OCI-LY3 (cell line): ENCODE measurements at regions not wholly inside any gene's neighbourhood (a gene's known extent, or its start where the extent isn't known, plus 50 kb on each side); places are given as distances from the start of the nearest gene placed in this dataset.

ENCODE experiments used
- H2AFZ ChIP-seq: fragments of 200-600, 300-600 bp; shearing (Covaris generic); 2 replicates; pipeline ENCODE4 v1.6.0; 2014; ENCODE audit warnings: antibody characterized with exemption, low read depth, low read length
- H3K27ac ChIP-seq: fragments of 200-600, 300-600 bp; sonication (generic); 2 replicates; pipeline ENCODE4 v1.5.1; 2014; ENCODE audit warnings: mild to moderate bottlenecking, low read length, moderate library complexity, mixed read lengths
- H3K27me3 ChIP-seq: fragments of 200-600, 300-600 bp; sonication (generic); 2 replicates; pipeline ENCODE4 v1.6.1; 2014; ENCODE audit warnings: low read depth, low read length, mixed read lengths
- H3K36me3 ChIP-seq: fragments of 200-600, 300-600 bp; sonication (generic); replicated peaks from 2 replicates; pipeline ENCODE3; 2014; ENCODE audit warnings: low read depth, low read length, mixed read lengths
- H3K4me1 ChIP-seq: fragments of 300-600, 200-600 bp; sonication (generic); 2 replicates; pipeline ENCODE4 v1.6.1; 2014; ENCODE audit warnings: low read length, mixed read lengths
- H3K4me2 ChIP-seq: fragments of 200-600, 300-600 bp; sonication (generic); 2 replicates; pipeline ENCODE4 v1.6.1; 2014; ENCODE audit warnings: low read length, mixed read lengths
- H3K4me3 ChIP-seq: fragments of 300-600, 200-600 bp; sonication (generic); 2 replicates; pipeline ENCODE4 v1.5.1; 2014; ENCODE audit warnings: antibody characterized with exemption, mild to moderate bottlenecking, low read length, moderate library complexity
- H3K79me2 ChIP-seq: fragments of 300-600, 200-600 bp; shearing (Covaris generic); 2 replicates; pipeline ENCODE4 v1.6.1; 2014; ENCODE audit warnings: mild to moderate bottlenecking, low read length, mixed read lengths
- H3K9ac ChIP-seq: fragments of 300-600, 200-600 bp; shearing (Covaris generic); 2 replicates; pipeline ENCODE4 v1.6.0; 2014; ENCODE audit warnings: mild to moderate bottlenecking, low read length, moderate library complexity
- H3K9me3 ChIP-seq: fragments of 200-600, 300-600 bp; shearing (Covaris generic); 2 replicates; pipeline ENCODE4 v1.6.1; 2014; ENCODE audit warnings: low read length, mixed read lengths; ENCODE audit not compliant: insufficient read depth
- H4K20me1 ChIP-seq: fragments of 200-600, 300-600 bp; sonication (generic); 2 replicates; pipeline ENCODE4 v1.6.1; 2016; ENCODE audit warnings: low read length, mixed read lengths; ENCODE audit not compliant: insufficient read depth
- EZH2phosphoT487 ChIP-seq: fragments of 200-600 bp; shearing (Covaris generic); IDR thresholded peaks from 2 replicates; pipeline ENCODE4 v1.6.1; 2018; ENCODE audit warnings: antibody characterized with exemption, mixed run types, low read depth
- TF ChIP-seq, protein P1 (sequence below): fragments of 200-600, 300-600 bp; sonication (generic); IDR thresholded peaks from 2 replicates; pipeline ENCODE4 v1.5.1; 2014; ENCODE audit warnings: antibody characterized with exemption, low read length, low read depth

DNA sequence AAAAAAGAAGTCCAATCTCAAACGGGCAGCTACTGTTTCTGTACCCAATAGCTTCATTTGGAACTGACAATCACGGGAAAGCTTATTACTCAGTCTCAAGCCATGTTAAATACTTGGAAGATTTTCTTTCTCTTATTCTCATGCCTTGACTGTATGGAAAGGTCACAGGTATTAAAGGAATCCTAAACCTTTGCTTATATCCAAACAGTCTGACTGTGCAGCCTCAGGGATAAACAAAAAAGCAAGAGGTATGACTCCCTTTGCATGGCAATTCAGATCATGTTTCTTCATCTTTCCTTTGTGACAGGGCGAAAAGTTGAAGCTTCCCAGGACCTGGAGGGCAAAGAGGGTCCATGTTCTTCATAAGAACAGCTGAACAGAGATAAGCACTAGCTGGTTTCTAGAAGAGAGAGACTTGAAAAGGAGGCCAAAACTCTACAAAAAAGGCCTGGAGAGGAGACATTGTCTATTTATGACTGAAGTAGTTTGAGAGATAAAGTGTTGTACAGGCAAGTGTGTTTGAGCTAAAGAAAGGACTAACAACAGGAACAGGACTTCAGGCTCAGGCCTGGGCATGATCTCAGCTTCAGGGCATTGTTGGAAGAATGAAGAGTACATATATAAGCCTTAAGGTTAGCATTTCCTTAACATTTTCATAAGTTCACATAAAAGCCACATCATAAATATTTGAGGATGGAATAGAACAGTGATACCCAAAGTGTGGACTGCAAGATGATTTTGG, 231.0 kb upstream of the THRB start:
- TF ChIP-seq, protein P1, sequence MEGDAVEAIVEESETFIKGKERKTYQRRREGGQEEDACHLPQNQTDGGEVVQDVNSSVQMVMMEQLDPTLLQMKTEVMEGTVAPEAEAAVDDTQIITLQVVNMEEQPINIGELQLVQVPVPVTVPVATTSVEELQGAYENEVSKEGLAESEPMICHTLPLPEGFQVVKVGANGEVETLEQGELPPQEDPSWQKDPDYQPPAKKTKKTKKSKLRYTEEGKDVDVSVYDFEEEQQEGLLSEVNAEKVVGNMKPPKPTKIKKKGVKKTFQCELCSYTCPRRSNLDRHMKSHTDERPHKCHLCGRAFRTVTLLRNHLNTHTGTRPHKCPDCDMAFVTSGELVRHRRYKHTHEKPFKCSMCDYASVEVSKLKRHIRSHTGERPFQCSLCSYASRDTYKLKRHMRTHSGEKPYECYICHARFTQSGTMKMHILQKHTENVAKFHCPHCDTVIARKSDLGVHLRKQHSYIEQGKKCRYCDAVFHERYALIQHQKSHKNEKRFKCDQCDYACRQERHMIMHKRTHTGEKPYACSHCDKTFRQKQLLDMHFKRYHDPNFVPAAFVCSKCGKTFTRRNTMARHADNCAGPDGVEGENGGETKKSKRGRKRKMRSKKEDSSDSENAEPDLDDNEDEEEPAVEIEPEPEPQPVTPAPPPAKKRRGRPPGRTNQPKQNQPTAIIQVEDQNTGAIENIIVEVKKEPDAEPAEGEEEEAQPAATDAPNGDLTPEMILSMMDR: no peak
- Histone ChIP-seq H4K20me1 (no peaks in the 10 kb centered on the region), H3K9ac (no peak overlapping the region), H3K36me3 (no peaks in the 10 kb centered on the region), H3K4me1 (no peaks in the 10 kb centered on the region), H3K27ac (no peak overlapping the region), H3K4me2 (no peak overlapping the region), H3K79me2 (no peaks in the 10 kb centered on the region), H3K27me3 (peaks cover 6% of the 10 kb centered on the region; the same call in 1 of the 2 replicates), H2AFZ (no peak overlapping the region), H3K9me3 (no peaks in the 10 kb centered on the region), H3K4me3 (no peak overlapping the region)

DNA sequence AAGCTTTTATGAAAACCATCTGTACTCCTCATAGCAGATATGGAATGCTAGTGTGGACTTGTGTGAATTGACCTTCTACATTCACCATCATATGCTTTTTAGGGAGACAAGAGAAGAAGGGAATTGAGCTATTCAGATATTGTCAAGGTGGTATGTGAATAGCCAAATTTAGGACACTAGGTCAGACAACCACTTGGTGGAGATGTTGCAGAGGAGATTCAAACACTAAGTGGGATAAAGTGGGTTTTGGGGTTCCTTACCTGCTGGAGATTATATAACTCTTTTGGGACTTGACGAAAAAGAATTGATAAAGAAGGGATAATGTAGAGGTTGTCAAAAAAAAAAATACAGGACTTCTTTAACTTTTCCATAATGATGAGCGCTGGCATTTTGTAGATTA, 231.8 kb upstream of the THRB start:
- H3K4me1 ChIP-seq: no peaks in the 10 kb centered on the region
- no peak overlapping the region for H3K4me2 ChIP-seq
- H3K27ac ChIP-seq: no peak overlapping the region
- no peak overlapping the region for H2AFZ ChIP-seq
- no peaks in the 10 kb centered on the region for H4K20me1 ChIP-seq
- no peak overlapping the region for H3K9ac ChIP-seq
- H3K27me3 ChIP-seq: peaks cover 6% of the 10 kb centered on the region; the same call in 1 of the 2 replicates
- H3K36me3 ChIP-seq: no peaks in the 10 kb centered on the region
- TF ChIP-seq, protein P1: peak; percentile 26
- no peak for TF ChIP-seq EZH2phosphoT487
- no peak overlapping the region for H3K4me3 ChIP-seq
- no peaks in the 10 kb centered on the region for H3K79me2 ChIP-seq
- no peaks in the 10 kb centered on the region for H3K9me3 ChIP-seq

DNA sequence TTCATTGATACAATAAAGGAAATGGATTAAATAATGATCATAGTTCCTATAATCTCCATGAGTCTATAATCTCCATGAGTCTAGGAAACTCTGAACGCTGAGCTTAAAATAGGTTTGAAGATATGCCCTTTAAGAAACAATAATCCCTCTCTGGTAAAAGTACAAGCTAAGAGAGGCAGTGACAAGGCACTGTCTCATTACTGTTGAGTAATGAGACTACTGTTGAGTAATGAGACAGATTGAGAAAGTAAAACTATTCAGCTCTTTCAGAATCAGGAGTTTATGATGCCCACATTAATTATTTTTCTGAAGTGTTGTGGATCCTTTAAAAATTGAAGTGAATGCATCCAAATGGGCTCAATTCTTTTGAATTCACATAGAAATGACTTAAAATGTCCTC, 235.5 kb upstream of the THRB start:
- H3K9me3 ChIP-seq: no peaks in the 10 kb centered on the region
- H3K9ac ChIP-seq: no peak overlapping the region
- TF ChIP-seq EZH2phosphoT487: no peak
- TF ChIP-seq, protein P1: no peak
- H3K27me3 ChIP-seq: no peaks in the 10 kb centered on the region
- no peaks in the 10 kb centered on the region for H4K20me1 ChIP-seq
- no peaks in the 10 kb centered on the region for H3K4me1 ChIP-seq
- H2AFZ ChIP-seq: no peak overlapping the region
- no peak overlapping the region for H3K27ac ChIP-seq
- H3K36me3 ChIP-seq: no peaks in the 10 kb centered on the region
- H3K4me3 ChIP-seq: no peak overlapping the region
- H3K79me2 ChIP-seq: no peaks in the 10 kb centered on the region
- H3K4me2 ChIP-seq: no peak overlapping the region

DNA sequence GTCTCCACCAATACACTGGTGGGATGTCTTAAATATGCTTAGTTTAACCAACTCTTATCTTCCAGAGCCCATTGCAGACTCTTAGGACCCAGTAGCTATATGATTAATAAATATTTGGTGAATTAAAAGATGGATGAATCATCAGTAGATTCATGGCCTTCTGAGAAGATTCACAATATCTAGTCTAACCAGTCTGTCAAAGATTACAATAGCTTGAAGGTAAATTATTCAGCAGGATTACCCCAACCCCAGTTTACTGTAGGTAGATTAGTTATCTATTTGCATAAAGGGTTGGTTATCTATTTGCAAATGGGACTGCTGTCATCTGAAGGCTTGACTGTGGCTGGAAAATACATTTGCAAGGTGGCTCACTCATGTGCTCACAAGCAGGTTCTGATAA, 239.4 kb upstream of the THRB start:
- H3K4me1 ChIP-seq: no peaks in the 10 kb centered on the region
- H3K36me3 ChIP-seq: no peaks in the 10 kb centered on the region
- no peak for TF ChIP-seq EZH2phosphoT487
- TF ChIP-seq, protein P1: no peak
- H3K4me3 ChIP-seq: no peak overlapping the region
- H3K9ac ChIP-seq: no peak overlapping the region
- H3K27me3 ChIP-seq: no peaks in the 10 kb centered on the region
- H2AFZ ChIP-seq: no peak overlapping the region
- H4K20me1 ChIP-seq: no peaks in the 10 kb centered on the region
- no peak overlapping the region for H3K4me2 ChIP-seq
- no peaks in the 10 kb centered on the region for H3K79me2 ChIP-seq
- no peak overlapping the region for H3K27ac ChIP-seq
- H3K9me3 ChIP-seq: no peaks in the 10 kb centered on the region
